Esophagus (tissue), 2 donors: ENCODE measurements at regions not wholly inside any gene's neighbourhood (a gene's known extent, or its start where the extent isn't known, plus 50 kb on each side); places are given as distances from the start of the nearest gene placed in this dataset.

Experiments
- H3K27ac ChIP-seq, 2 donors: one replicate each; pipeline ENCODE4 v1.5.1; 2013; ENCODE audit warnings: low read depth in 2 of 2, mild to moderate bottlenecking in 2 of 2, inconsistent platforms in 1 of 2, low read length in 1 of 2, moderate library complexity in 1 of 2
- H3K27me3 ChIP-seq, 2 donors: one replicate each; pipeline ENCODE4 v1.6.1; 2013; ENCODE audit warnings: low read length in 2 of 2, control low read depth in 1 of 2, mild to moderate bottlenecking in 1 of 2; ENCODE audit not compliant: insufficient read depth in 2 of 2, control insufficient read depth in 1 of 2
- H3K36me3 ChIP-seq, 2 donors: one replicate each; pipeline ENCODE4 v1.6.1; 2013; ENCODE audit warnings: low read length in 1 of 2; ENCODE audit not compliant: control insufficient read depth in 2 of 2, insufficient read depth in 2 of 2
- H3K4me1 ChIP-seq, 2 donors: one replicate each; pipeline ENCODE4 v1.6.1; 2013; ENCODE audit warnings: low read length in 1 of 2; ENCODE audit not compliant: control insufficient read depth in 2 of 2, insufficient read depth in 2 of 2
- H3K4me3 ChIP-seq, 2 donors: one replicate each; pipeline ENCODE4 v1.5.1; 2013; ENCODE audit warnings: low read length in 2 of 2, mild to moderate bottlenecking in 2 of 2, low read depth in 1 of 2, moderate library complexity in 1 of 2
- H3K9me3 ChIP-seq, 2 donors: one replicate each; pipeline ENCODE4 v1.6.1; 2013; ENCODE audit warnings: mild to moderate bottlenecking in 2 of 2, low read depth in 1 of 2, low read length in 1 of 2, moderate library complexity in 1 of 2; ENCODE audit not compliant: control insufficient read depth in 2 of 2, insufficient read depth in 1 of 2
- WGBS, 2 donors: extraction: QIAGEN DNeasy Blood & Tissue Kit; methylation state at CpG; one replicate each; pipeline ENCODE4 v1.1.7; 2013; 5-methylcytosine and 5-hydroxymethylcytosine counted together
- donor health status: healthy with polysubstance abuse.
- donor health status: Bipolar disorder and iron deficiency.

DNA sequence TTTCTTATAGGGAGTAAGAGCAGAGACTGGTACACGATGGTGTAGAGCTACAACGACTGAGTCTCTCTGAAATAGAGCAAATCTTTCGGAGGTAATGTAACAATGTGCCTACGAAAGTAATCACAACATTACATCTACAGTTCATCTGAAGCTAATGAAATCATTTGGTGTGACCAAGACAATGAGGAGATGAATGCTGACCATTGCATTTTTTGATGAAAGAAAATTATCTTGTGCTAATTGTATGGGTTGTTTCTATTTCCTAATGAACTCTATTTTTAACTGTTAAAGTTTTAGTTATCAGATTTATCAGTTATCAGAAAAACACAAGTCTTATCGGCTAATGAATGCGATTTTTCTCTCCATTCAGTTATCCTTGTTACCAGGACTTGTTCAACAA lies 913.4 kb downstream of the SLITRK6 start:
- H3K36me3 ChIP-seq, result no peaks in the 10 kb centered on the region
- H3K9me3 ChIP-seq, result no peaks in the 10 kb centered on the region
- 87 to 88% methylated on average over 6 of the region's 6 CpGs for WGBS, 2 donors
- no peaks in the 10 kb centered on the region for H3K27me3 ChIP-seq
- H3K4me1 ChIP-seq, result no peaks in the 10 kb centered on the region
- no peak overlapping the region for H3K4me3 ChIP-seq
- no peak overlapping the region for H3K27ac ChIP-seq

DNA sequence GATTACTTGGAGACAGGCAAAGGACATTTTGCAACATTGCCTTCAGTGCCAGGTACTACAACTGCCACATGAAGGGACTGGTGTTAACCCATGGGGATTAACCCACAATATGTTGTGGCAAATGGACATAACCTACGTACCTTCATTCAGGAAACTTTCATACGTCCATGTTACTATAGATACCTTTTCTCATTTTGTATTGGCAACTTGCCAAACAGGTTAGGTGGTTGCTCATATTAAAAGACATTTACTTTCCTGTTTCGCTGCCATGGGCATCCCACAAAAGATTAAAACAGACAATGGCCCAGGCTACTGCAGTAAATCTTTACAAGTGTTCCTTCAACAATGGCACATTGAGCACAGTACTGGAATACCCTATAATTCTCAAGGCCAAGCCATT lies 925.3 kb downstream of the SLITRK6 start:
- Histone ChIP-seq H3K4me1 (no peaks in the 10 kb centered on the region), H3K36me3 (no peaks in the 10 kb centered on the region), H3K9me3 (peaks cover 0 to 2% of the 10 kb centered on the region in 2 donors), H3K27me3 (no peaks in the 10 kb centered on the region), H3K4me3 (no peak overlapping the region), H3K27ac (no peak overlapping the region)
- 53 to 54% methylated on average over 3 of the region's 3 CpGs for WGBS, 2 donors

DNA sequence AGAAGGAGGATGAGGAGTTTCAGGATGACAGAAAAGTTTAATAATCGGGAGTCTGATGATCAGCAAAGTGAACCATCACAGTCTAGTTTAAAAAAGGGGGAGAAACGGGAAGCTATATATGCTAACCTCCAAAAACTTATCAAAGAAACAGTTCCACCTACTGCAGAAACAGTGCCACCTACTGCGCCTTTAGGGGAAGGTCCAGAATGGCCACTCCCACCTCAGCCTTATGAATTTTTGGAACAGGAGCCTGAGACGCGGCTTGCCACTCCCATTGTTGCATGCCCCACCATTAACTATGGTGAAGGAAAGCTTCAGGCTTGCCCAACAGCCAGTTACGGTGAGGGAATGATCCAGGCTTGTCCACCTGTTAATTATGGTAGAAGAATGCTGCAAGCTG lies 929.0 kb downstream of the SLITRK6 start:
- no peaks in the 10 kb centered on the region for H3K36me3 ChIP-seq
- H3K27me3 ChIP-seq, result no peaks in the 10 kb centered on the region
- no peak overlapping the region for H3K4me3 ChIP-seq
- H3K27ac ChIP-seq, result no peak overlapping the region
- H3K4me1 ChIP-seq, result no peaks in the 10 kb centered on the region
- H3K9me3 ChIP-seq, result peaks cover 0 to 2% of the 10 kb centered on the region in 2 donors
- 71% methylated on average over 6 of the region's 6 CpGs for WGBS, 2 donors

DNA sequence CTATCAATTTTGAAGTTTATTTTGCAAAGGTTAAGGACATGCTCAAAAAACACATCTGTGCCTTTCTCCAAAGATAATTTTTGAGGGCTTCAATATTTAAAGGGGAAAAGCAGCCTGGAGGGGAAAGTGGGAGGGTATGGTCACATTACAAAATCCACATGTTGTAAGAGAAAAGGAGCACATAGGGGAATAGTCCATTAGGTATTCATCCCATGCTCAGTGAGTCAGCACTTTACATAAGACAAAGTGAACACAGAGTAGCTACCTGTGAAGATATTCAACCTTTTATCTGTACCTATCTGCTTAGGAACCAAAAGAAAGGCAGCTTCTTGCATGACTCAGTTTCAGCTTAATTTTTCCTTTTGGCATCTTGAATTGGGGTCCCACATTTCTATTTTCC lies 932.0 kb downstream of the SLITRK6 start:
- H3K4me1 ChIP-seq, result no peaks in the 10 kb centered on the region
- no peaks in the 10 kb centered on the region for H3K9me3 ChIP-seq
- no peaks in the 10 kb centered on the region for H3K27me3 ChIP-seq
- H3K36me3 ChIP-seq, result no peaks in the 10 kb centered on the region
- H3K4me3 ChIP-seq, result no peak overlapping the region
- H3K27ac ChIP-seq, result no peak overlapping the region

DNA sequence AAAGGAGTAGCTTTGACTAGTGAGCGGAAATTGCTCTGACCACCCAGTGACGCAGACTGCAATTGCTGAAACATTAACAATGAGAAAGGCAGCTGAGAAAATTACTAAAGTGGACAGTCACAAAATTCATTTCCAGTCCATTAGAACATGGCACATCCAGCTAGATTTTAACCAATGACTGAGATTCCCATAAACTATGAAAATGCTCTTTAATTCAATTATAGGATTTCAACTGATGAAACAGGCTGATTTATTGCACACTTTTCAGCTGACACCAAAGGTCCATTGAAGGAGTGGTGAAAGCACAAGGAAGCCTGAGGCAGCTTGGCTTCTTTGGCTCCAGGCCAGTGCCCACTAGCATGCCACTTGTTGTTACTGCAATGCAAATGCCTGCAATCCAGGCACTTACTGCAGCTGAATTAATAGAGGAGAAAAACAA lies 933.4 kb downstream of the SLITRK6 start:
- no peaks in the 10 kb centered on the region for H3K4me1 ChIP-seq
- H3K4me3 ChIP-seq, result no peak overlapping the region
- no peaks in the 10 kb centered on the region for H3K27me3 ChIP-seq
- WGBS, 2 donors, result 89 to 95% methylated on average over 2 of the region's 2 CpGs
- no peak overlapping the region for H3K27ac ChIP-seq
- H3K36me3 ChIP-seq, result no peaks in the 10 kb centered on the region
- H3K9me3 ChIP-seq, result no peaks in the 10 kb centered on the region

DNA sequence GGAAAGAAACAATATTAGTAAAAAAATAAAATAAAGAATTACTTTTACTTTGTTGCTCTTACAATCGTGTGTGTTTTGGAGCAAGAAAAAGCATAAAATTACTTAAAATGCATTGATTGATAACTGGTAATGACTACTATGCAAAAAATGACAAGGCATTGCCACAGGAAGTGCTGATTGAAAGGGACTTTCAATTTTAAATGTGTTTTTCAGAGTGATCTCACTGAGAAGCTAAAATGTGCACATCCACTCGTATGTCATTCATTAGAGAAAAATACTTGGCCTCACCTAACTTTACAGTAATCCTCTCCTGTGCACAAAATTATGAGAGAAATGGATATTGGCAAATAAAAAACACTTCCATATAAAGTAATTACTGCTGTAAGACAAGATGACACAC lies 934.9 kb downstream of the SLITRK6 start:
- 56 to 63% methylated on average over 2 of the region's 2 CpGs for WGBS, 2 donors

DNA sequence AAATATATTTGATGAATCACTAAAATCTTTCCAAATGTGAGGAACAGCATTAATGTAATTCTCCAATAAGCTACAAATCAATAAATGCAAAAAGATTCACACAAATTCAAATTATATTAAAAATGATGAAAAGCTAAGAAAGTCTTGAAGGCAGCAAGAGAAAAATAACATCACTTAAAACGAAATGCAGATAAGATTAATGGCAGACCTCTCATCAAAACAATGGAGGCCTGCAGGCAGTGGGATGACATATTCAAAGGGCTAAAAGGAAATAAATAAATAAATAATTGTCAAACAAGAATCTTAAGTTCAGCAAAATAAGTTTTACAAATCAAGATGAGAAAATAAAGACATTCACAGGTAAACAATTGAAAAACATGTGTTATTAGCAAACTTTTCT lies 952.1 kb downstream of the SLITRK6 start:
- WGBS, 2 donors, result 49 to 50% methylated on average over 1 of the region's 1 CpG
- no peak overlapping the region for H3K4me3 ChIP-seq

More for the DNA sequence above, 934.9 kb downstream of the SLITRK6 start:
- Histone ChIP-seq H3K4me3 (no peak overlapping the region), H3K4me1 (no peaks in the 10 kb centered on the region), H3K36me3 (no peaks in the 10 kb centered on the region), H3K27ac (no peak overlapping the region), H3K27me3 (no peaks in the 10 kb centered on the region), H3K9me3 (no peaks in the 10 kb centered on the region)

DNA sequence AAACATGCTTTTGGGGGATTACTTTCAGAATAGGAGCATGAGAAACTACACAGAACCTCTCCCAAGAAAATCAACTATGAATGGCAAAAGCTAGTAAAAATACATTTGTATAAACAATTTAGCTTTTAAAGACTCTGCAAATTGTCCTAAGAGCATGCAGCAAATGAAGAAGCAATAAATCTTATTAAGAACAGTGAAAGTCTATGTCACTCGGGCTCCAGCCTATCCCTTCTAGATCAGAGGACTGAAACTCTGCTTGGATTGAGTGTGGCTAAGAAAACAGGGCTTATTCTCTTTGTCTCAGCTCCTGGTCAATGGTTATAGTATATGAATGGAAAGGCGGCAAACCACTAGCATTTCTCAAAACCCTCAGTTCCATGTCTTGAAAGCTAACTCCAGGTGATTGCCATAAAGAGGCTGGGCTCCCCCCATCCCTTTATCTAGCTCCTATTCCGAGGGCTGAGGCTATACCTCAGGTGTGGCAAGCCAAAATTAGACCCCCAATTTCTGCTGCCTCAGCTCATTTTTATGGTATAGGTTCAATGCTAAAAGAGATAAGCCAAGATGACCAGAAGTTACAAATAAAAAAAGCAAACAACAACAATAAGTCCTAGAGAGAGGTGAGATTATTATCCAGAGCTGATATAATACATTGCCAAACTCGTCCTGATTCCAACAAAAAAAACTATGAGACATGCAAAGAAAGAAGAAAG lies 953.2 kb downstream of the SLITRK6 start:
- 42 to 50% methylated on average over 4 of the region's 4 CpGs for WGBS, 2 donors
- Histone ChIP-seq H3K36me3 (no peaks in the 10 kb centered on the region), H3K9me3 (no peaks in the 10 kb centered on the region), H3K27me3 (no peaks in the 10 kb centered on the region), H3K27ac (no peak overlapping the region), H3K4me3 (no peak overlapping the region), H3K4me1 (no peaks in the 10 kb centered on the region)

More for the DNA sequence above, 952.1 kb downstream of the SLITRK6 start:
- no peaks in the 10 kb centered on the region for H3K4me1 ChIP-seq
- no peak overlapping the region for H3K27ac ChIP-seq
- no peaks in the 10 kb centered on the region for H3K36me3 ChIP-seq
- no peaks in the 10 kb centered on the region for H3K27me3 ChIP-seq
- no peaks in the 10 kb centered on the region for H3K9me3 ChIP-seq

DNA sequence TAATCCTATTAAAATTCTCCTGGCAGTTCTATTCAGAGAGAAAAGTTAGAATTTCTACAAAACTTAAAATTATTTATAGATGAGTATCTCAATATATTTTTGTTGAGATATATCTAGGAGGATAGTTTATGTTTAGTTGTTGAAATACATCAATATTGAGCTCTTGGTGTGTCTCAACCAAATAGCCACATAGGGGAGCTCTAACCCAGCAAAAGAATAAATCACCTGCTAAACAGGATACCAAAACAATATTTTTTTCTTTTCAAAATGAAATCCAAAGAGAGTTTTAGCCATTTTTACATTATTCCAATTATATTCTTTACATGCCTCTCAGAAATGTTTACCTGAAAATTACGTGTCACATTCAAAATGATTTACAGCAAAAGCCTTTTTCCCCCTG lies 954.7 kb downstream of the SLITRK6 start:
- H3K27me3 ChIP-seq, result no peaks in the 10 kb centered on the region
- H3K4me1 ChIP-seq, result no peaks in the 10 kb centered on the region
- H3K9me3 ChIP-seq, result no peaks in the 10 kb centered on the region
- no peak overlapping the region for H3K27ac ChIP-seq
- 25 to 50% methylated on average over 1 of the region's 1 CpG for WGBS, 2 donors
- H3K36me3 ChIP-seq, result no peaks in the 10 kb centered on the region
- H3K4me3 ChIP-seq, result no peak overlapping the region

DNA sequence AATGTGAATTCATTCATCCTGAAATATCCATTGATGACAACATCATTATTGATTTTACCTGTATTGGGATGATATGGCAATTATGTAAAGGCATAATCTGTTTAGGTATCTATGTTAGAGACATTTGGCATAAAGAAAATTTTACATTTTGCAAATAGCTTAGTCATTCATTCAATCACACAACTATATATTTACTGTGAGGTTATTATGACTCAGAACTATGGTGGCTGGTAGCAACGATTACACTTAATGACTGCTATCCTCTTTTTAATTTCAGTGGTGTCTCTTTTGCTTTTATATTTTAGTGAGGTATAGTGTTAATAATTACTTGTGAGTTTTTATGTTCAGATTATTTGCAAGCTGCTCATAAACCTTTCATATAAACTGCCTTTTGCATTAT lies 955.9 kb downstream of the SLITRK6 start:
- Histone ChIP-seq H3K4me1 (no peaks in the 10 kb centered on the region), H3K4me3 (no peak overlapping the region), H3K27ac (no peak overlapping the region), H3K9me3 (no peaks in the 10 kb centered on the region), H3K27me3 (no peaks in the 10 kb centered on the region), H3K36me3 (no peaks in the 10 kb centered on the region)
- 56 to 62% methylated on average over 1 of the region's 1 CpG for WGBS, 2 donors
